GM12878 (cell line): ENCODE measurements at regions not wholly inside any gene's neighbourhood (a gene's known extent, or its start where the extent isn't known, plus 50 kb on each side); places are given as distances from the start of the nearest gene placed in this dataset.

Experiments
- ATAC-seq: fragments of 200-7000 bp; cut with Tn5 transposase; 3 replicates; pipeline ENCODE4 v1.9.1; 2020; ENCODE audit warnings: mild to moderate bottlenecking, moderate library complexity
- BruUV-seq: library from RNA; stranded (reverse); fragments of 400-500 nt; replicated peaks from 2 replicates; lab custom pipeline; 2021; lab: Mats Ljungman, UMichigan
- CTCF ChIA-PET: fragments of 300-600 bp; sonication (Branson Sonifier 250); formaldehyde crosslinking; extraction: SDS; loops from one replicate; lab custom pipeline; 2021; ENCODE audit warnings: inconsistent platforms; lab: Yijun Ruan, JAX
- POLR2A ChIA-PET: fragments of 350-600 bp; formaldehyde crosslinking; extraction: SDS; loops from one replicate; lab custom pipeline; 2021; ENCODE audit warnings: inconsistent platforms; lab: Charles Lee
- RAD21 ChIA-PET: fragments of 300-600 bp; sonication (Branson Sonifier 250); formaldehyde crosslinking; loops from one replicate; lab custom pipeline; 2023; ENCODE audit warnings: antibody characterized with exemption; ENCODE audit not compliant: unreplicated experiment; lab: Charles Lee
- SMC1A ChIA-PET: fragments of 300-600 bp; sonication (Branson Sonifier 250); formaldehyde crosslinking; loops from one replicate; lab custom pipeline; 2023; ENCODE audit not compliant: unreplicated experiment, uncharacterized antibody; lab: Charles Lee
- DNase-seq: peaks from one replicate; pipeline ENCODE4 v3.0.0-alpha.2; 2011; ENCODE audit warnings: low read depth, low spot score
- FAIRE-seq: peaks from 3 replicates; lab custom pipeline; 2011; peaks lifted over from hg19 to GRCh38; lab: Jason Lieb, UNC
- H2AFZ ChIP-seq: 2 replicates; pipeline ENCODE4 v1.6.0; 2011; ENCODE audit warnings: low read depth, low read length, control low read depth; ENCODE audit not compliant: control insufficient read depth
- H3K27ac ChIP-seq: 2 replicates; pipeline ENCODE4 v1.5.1; 2011; ENCODE audit warnings: control low read depth; ENCODE audit not compliant: control insufficient read depth, insufficient read depth
- H3K27me3 ChIP-seq, 2 experiments: replicated peaks in 1 of 2; 2 replicates each; pipeline versions ENCODE4 v1.6.0 to v1.6.1; 2011; ENCODE audit warnings: low read length in 1 of 2; ENCODE audit not compliant: control insufficient read depth in 2 of 2, insufficient read depth in 2 of 2
- H3K36me3 ChIP-seq, 2 experiments: 2 replicates each; pipeline ENCODE4 v1.5.1; 2011; ENCODE audit warnings: low read length in 1 of 2; ENCODE audit not compliant: control insufficient read depth in 2 of 2, insufficient read depth in 2 of 2
- H3K4me1 ChIP-seq: 2 replicates; pipeline ENCODE4 v1.6.1; 2011; ENCODE audit warnings: mild to moderate bottlenecking, low read length, moderate library complexity, mixed read lengths; ENCODE audit not compliant: control insufficient read depth, insufficient read depth
- H3K4me2 ChIP-seq: 2 replicates; pipeline ENCODE4 v1.6.0; 2011; ENCODE audit warnings: control low read depth; ENCODE audit not compliant: control insufficient read depth, insufficient read depth
- H3K4me3 ChIP-seq: fragments of 200-600 bp; sonication (generic); 2 replicates; pipeline ENCODE4 v1.5.1; 2016
- H3K79me2 ChIP-seq: 2 replicates; pipeline ENCODE4 v1.6.0; 2011; ENCODE audit warnings: low read length; ENCODE audit not compliant: control insufficient read depth, insufficient read depth
- H3K9ac ChIP-seq: 2 replicates; pipeline ENCODE4 v1.8.0; 2011; ENCODE audit warnings: low read length, control low read depth, mixed read lengths; ENCODE audit not compliant: control insufficient read depth, insufficient read depth
- H3K9me3 ChIP-seq: replicated peaks from 3 replicates; pipeline ENCODE4 v1.5.1; 2011; ENCODE audit warnings: mild to moderate bottlenecking, low read length; ENCODE audit not compliant: control insufficient read depth, insufficient read depth
- H4K20me1 ChIP-seq: 2 replicates; pipeline ENCODE4 v1.6.0; 2011; ENCODE audit not compliant: control insufficient read depth, insufficient read depth
- ATF3 ChIP-seq: IDR thresholded peaks from 2 replicates; pipeline ENCODE4 v1.6.1; 2011; ENCODE audit warnings: low read depth, mild to moderate bottlenecking, low read length, moderate library complexity, borderline replicate concordance; ENCODE audit errors: extremely low read depth
- CBFB ChIP-seq: IDR thresholded peaks from 2 replicates; pipeline ENCODE4 v1.6.1; 2016; ENCODE audit warnings: antibody characterized with exemption, low read depth
- FOXK2 ChIP-seq: fragments of 450-650 bp; IDR thresholded peaks from 2 replicates; pipeline ENCODE4 v1.6.1; 2017; ENCODE audit warnings: mild to moderate bottlenecking, moderate library complexity
- HDAC6 ChIP-seq: fragments of 200-600 bp; sonication (generic); IDR thresholded peaks from one replicate; pipeline ENCODE4 v1.8.0; 2017; ENCODE audit warnings: antibody characterized with exemption; ENCODE audit not compliant: unreplicated experiment
- JUNB ChIP-seq: IDR thresholded peaks from 2 replicates; pipeline ENCODE4 v1.6.1; 2016; ENCODE audit warnings: antibody characterized with exemption, mild to moderate bottlenecking
- MYC ChIP-seq: IDR thresholded peaks from 2 replicates; pipeline ENCODE4 v1.6.1; 2011; ENCODE audit warnings: mild to moderate bottlenecking, low read length, moderate library complexity, inconsistent platforms; ENCODE audit not compliant: insufficient read depth, insufficient replicate concordance, insufficient read length, severe bottlenecking
- POLR2AphosphoS2 ChIP-seq: IDR thresholded peaks from 2 replicates; pipeline ENCODE4 v1.6.1; 2011; ENCODE audit warnings: low read depth, mild to moderate bottlenecking, low read length, improper control_type of control experiment, moderate library complexity
- SMARCA5 ChIP-seq: fragments of 450-650 bp; IDR thresholded peaks from 2 replicates; pipeline ENCODE4 v1.6.1; 2017; ENCODE audit warnings: mild to moderate bottlenecking
- SUZ12 ChIP-seq: fragments of 200-600 bp; sonication (generic); IDR thresholded peaks from one replicate; pipeline ENCODE4 v1.6.1; 2018; ENCODE audit warnings: antibody characterized with exemption, mild to moderate bottlenecking; ENCODE audit not compliant: unreplicated experiment
- WRNIP1 ChIP-seq: IDR thresholded peaks from 2 replicates; pipeline ENCODE4 v1.6.1; 2011; ENCODE audit warnings: low read depth, low read length, improper control_type of control experiment, borderline replicate concordance
- ZNF592 ChIP-seq: fragments of 450-650 bp; IDR thresholded peaks from 2 replicates; pipeline ENCODE4 v1.6.1; 2017; ENCODE audit warnings: mild to moderate bottlenecking, moderate library complexity
- ZNF687 ChIP-seq: fragments of 450-650 bp; IDR thresholded peaks from 2 replicates; pipeline ENCODE4 v1.6.1; 2017; ENCODE audit warnings: mild to moderate bottlenecking, moderate library complexity
- ZSCAN29 ChIP-seq: fragments of 450-650 bp; IDR thresholded peaks from 2 replicates; pipeline ENCODE4 v1.6.1; 2017; ENCODE audit warnings: mild to moderate bottlenecking, moderate library complexity
- WGBS: methylation state at CpG from one replicate; pipeline ENCODE4 v1.1.6; 2016; ENCODE audit warnings: low lambda C conversion rate; ENCODE audit not compliant: insufficient replicate concordance, insufficient coverage; ENCODE audit errors: missing lambda C conversion rate; 5-methylcytosine and 5-hydroxymethylcytosine counted together
- in situ Hi-C: fragments of 300-500 bp; cut with MboI; formaldehyde crosslinking; loops from 9 replicates; pipeline ENCODE4 v1.14.3; 2018; ENCODE audit warnings: mixed read lengths
- intact Hi-C: fragments of 100-400 bp; cut with micrococcal nuclease; formaldehyde crosslinking; loops from one replicate; pipeline ENCODE4 v1.14.2; 2022; ENCODE audit not compliant: unreplicated experiment

GRCh38 chr9:22921742-22922141 is 475.1 kb downstream of the DMRTA1 start:
- ChIA-PET POLR2A (interaction anchor here (2.3 to 3.3 kb wide), 2 partner anchors 9 to 13 kb away, joined by 7 to 16 read pairs; no protein-coding TSS in a partner anchor), RAD21 (interaction anchor here (0.8 to 2.0 kb wide), 4 partner anchors 8 to 72 kb away, joined by 3 to 19 read pairs (median 3); no protein-coding TSS in a partner anchor), SMC1A (interaction anchor here (1.1 to 2.2 kb wide), 6 partner anchors 9 to 35 kb away, joined by 3 to 13 read pairs (median 6); no protein-coding TSS in a partner anchor), CTCF (interaction anchor here (0.9 to 1.6 kb wide), 3 partner anchors 12 to 79 kb away, joined by 3 to 6 read pairs (median 5); no protein-coding TSS in a partner anchor)
- intact Hi-C loops (no loop called here), in situ Hi-C loops (no loop called here)
- Histone ChIP-seq H3K4me2 (no peak overlapping the region), H3K36me3 (no peaks in the 10 kb centered on the region), H3K9me3 (no peaks in the 10 kb centered on the region), H3K9ac (no peak overlapping the region), H3K4me3 (no peak overlapping the region), H2AFZ (no peak overlapping the region), H3K27ac (no peak overlapping the region), H3K79me2 (no peaks in the 10 kb centered on the region), H3K27me3 (no peaks in the 10 kb centered on the region), H4K20me1 (no peaks in the 10 kb centered on the region), H3K4me1 (no peaks in the 10 kb centered on the region)
- ATAC-seq (peak; percentile 17), DNase-seq (no peak), FAIRE-seq (no peak)
- BruUV-seq, result no TSS peak
- 2% methylated on average over 3 of the region's 3 CpGs for WGBS
- no peak for TF ChIP-seq JUNB
- no peak for TF ChIP-seq FOXK2
- TF ChIP-seq HDAC6, result no peak
- TF ChIP-seq ZSCAN29, result no peak
- no peak for TF ChIP-seq ATF3
- no peak for TF ChIP-seq ZNF592
- no peak for TF ChIP-seq SMARCA5
- TF ChIP-seq SUZ12, result no peak
- TF ChIP-seq WRNIP1, result no peak
- TF ChIP-seq MYC, result no peak
- TF ChIP-seq ZNF687, result no peak
- TF ChIP-seq CBFB, result no peak
- no peak for TF ChIP-seq POLR2AphosphoS2
